Liver (tissue), 3 donors: ENCODE measurements at regions not wholly inside any gene's neighbourhood (a gene's known extent, or its start where the extent isn't known, plus 50 kb on each side); places are given as distances from the start of the nearest gene placed in this dataset.

Experiments used
- ATF3 ChIP-seq: IDR thresholded peaks from 2 replicates; pipeline ENCODE4 v1.6.1; 2016; ENCODE audit warnings: antibody characterized with exemption
- CTCF ChIP-seq: fragments of 150-350 bp; IDR thresholded peaks from 2 replicates; pipeline ENCODE4 v1.5.1; 2017; ENCODE audit warnings: improper control_type of control experiment, low read depth, low read length; ENCODE audit not compliant: missing input control
- EGR1 ChIP-seq, 2 donors: IDR thresholded peaks; 2 replicates each; pipeline ENCODE4 v1.6.1; 2016 to 2018; ENCODE audit warnings: antibody characterized with exemption in 2 of 2, low read depth in 2 of 2
- FOXA1 ChIP-seq: IDR thresholded peaks from 2 replicates; pipeline ENCODE4 v1.6.1; 2016; ENCODE audit warnings: antibody characterized with exemption
- GABPA ChIP-seq, 2 donors: IDR thresholded peaks in 1 of 2; conservative IDR thresholded peaks in 1 of 2; 2 replicates each; pipeline ENCODE4 v1.6.1; 2016; ENCODE audit warnings: antibody characterized with exemption in 2 of 2, mild to moderate bottlenecking in 1 of 2, moderate library complexity in 1 of 2
- JUND ChIP-seq, 2 donors: IDR thresholded peaks; 2 replicates each; pipeline ENCODE4 v1.6.1; 2016; ENCODE audit warnings: antibody characterized with exemption in 2 of 2
- MAX ChIP-seq: IDR thresholded peaks from 2 replicates; pipeline ENCODE4 v1.6.1; 2016; ENCODE audit warnings: antibody characterized with exemption
- NR2F2 ChIP-seq: IDR thresholded peaks from 2 replicates; pipeline ENCODE4 v1.6.1; 2016; ENCODE audit warnings: antibody characterized with exemption
- RAD21 ChIP-seq, 2 donors: IDR thresholded peaks; 2 replicates each; pipeline ENCODE4 v1.6.1; 2016; ENCODE audit warnings: antibody characterized with exemption in 2 of 2, mild to moderate bottlenecking in 2 of 2
- RXRA ChIP-seq, 2 donors: IDR thresholded peaks; 2 replicates each; pipeline ENCODE4 v1.6.1; 2017 to 2018; ENCODE audit warnings: antibody characterized with exemption in 2 of 2, mild to moderate bottlenecking in 1 of 2
- SP1 ChIP-seq: IDR thresholded peaks from 2 replicates; pipeline ENCODE4 v1.6.1; 2018; ENCODE audit warnings: antibody characterized with exemption, mild to moderate bottlenecking
- donor health status: healthy.
- donor health status: healthy.

- no peak for TF ChIP-seq CTCF
- no peak for TF ChIP-seq JUND (IDR thresholded peaks at IDR 0.05)
- TF ChIP-seq MAX = no peak
- TF ChIP-seq RAD21 (IDR thresholded peaks at IDR 0.05) = no peak
- TF ChIP-seq RXRA (IDR thresholded peaks at IDR 0.05) = no peak
- no peak for TF ChIP-seq ATF3
- TF ChIP-seq EGR1 (IDR thresholded peaks at IDR 0.05; ENCODE audit: low read depth in 2 of 2) = no peak
- TF ChIP-seq FOXA1 = no peak
- TF ChIP-seq GABPA (IDR thresholded peaks at IDR 0.05 in 1 of 2, conservative IDR thresholded peaks at IDR 0.05 in 1 of 2) = no peak
- no peak for TF ChIP-seq SP1
- no peak for TF ChIP-seq NR2F2
These were observed 102.0 kb upstream of the IGF1R start for GRCh38 chr15:98546329-98546728.
